ENCODE measurements at regions not wholly inside any gene's neighbourhood (a gene's known extent, or its start where the extent isn't known, plus 50 kb on each side); places are given as distances from the start of the nearest gene placed in this dataset.

GRCh38 chr21:32094804-32095203, 184.0 kb downstream of the MIS18A start:
- H3K27ac ChIP-seq (ENCODE audit: low read length in 2 of 2), result no peak overlapping the region
- WGBS (ENCODE audit: insufficient coverage), result no CpG with 5 or more reads among the region's 2 CpGs
- DNase-seq, result no peak
- no peak overlapping the region for H3K4me3 ChIP-seq (ENCODE audit: control extremely low read depth in 1 of 5, extremely low read depth in 1 of 5, insufficient read depth in 1 of 5, low read depth in 2 of 5, low read length in 4 of 5)
- Mint-ChIP-seq H3K4me1 (no peaks in the 10 kb centered on the region), H3K4me3 (no peak overlapping the region), H3K27me3 (peaks cover 11% of the 10 kb centered on the region), H3K9me3 (ENCODE audit: insufficient read depth) (peaks cover 3% of the 10 kb centered on the region), H3K27ac (no peak overlapping the region)
- H3K4me1 ChIP-seq (ENCODE audit: control insufficient read depth in 2 of 2, insufficient read depth in 2 of 2, low read length in 2 of 2), result no peaks in the 10 kb centered on the region
- peaks cover 0 to 9% (median 0%) of the 10 kb centered on the region in 3 donors for H3K9me3 ChIP-seq (ENCODE audit: control extremely low read depth in 1 of 3, control insufficient read depth in 2 of 3, insufficient read depth in 1 of 3, low read length in 2 of 3)
- H3K4me2 ChIP-seq (replicated peaks; ENCODE audit: low read depth, low read length, poor library complexity, severe bottlenecking), result no peak overlapping the region
- ChIA-PET CTCF (no interaction called here), POLR2A (no interaction called here)
- no peaks in the 10 kb centered on the region for H4K20me1 ChIP-seq (ENCODE audit: control insufficient read depth, insufficient read depth, low read length, poor library complexity, severe bottlenecking)
- no peak overlapping the region for H3K9ac ChIP-seq (ENCODE audit: low read length)
- intact Hi-C loops (cut with micrococcal nuclease), result no loop called here
- ATAC-seq (ENCODE audit: low read depth), result no peak
- no peaks in the 10 kb centered on the region for H3K36me3 ChIP-seq (replicated peaks in 1 of 2; ENCODE audit: control extremely low read depth in 1 of 2, control insufficient read depth in 1 of 2, extremely low read depth in 1 of 2, insufficient read depth in 2 of 2, low read length in 1 of 2)
- H2AFZ ChIP-seq (ENCODE audit: insufficient read depth, low read depth, low read length, poor library complexity, severe bottlenecking), result no peak overlapping the region
- no peaks in the 10 kb centered on the region for H3K79me2 ChIP-seq (ENCODE audit: control insufficient read depth, insufficient read depth, low read length)
- no peak for TF ChIP-seq CTCF (IDR thresholded peaks at IDR 0.05)
- no peak for TF ChIP-seq EZH2 (IDR thresholded peaks at IDR 0.05; ENCODE audit: borderline replicate concordance, insufficient read depth, low read depth, low read length, poor library complexity, severe bottlenecking)
- no peaks in the 10 kb centered on the region for H3K27me3 ChIP-seq (replicated peaks in 1 of 4; ENCODE audit: control extremely low read depth in 1 of 4, control insufficient read depth in 3 of 4, insufficient read depth in 4 of 4, low read length in 3 of 4)

GRCh38 chr21:32093646-32094462, 185.0 kb downstream of the MIS18A start:
- no peak overlapping the region for H3K9ac ChIP-seq (ENCODE audit: low read length)
- H3K9me3 ChIP-seq (ENCODE audit: control extremely low read depth in 1 of 3, control insufficient read depth in 2 of 3, insufficient read depth in 1 of 3, low read length in 2 of 3), result peaks cover 0 to 9% (median 0%) of the 10 kb centered on the region in 3 donors
- Mint-ChIP-seq H3K27me3 (peaks cover 14% of the 10 kb centered on the region), H3K9me3 (ENCODE audit: insufficient read depth) (peaks cover 3% of the 10 kb centered on the region), H3K27ac (no peak overlapping the region), H3K4me1 (no peaks in the 10 kb centered on the region), H3K4me3 (no peak overlapping the region)
- intact Hi-C loops (cut with micrococcal nuclease), result no loop called here
- ChIA-PET CTCF (no interaction called here), POLR2A (no interaction called here)
- no peaks in the 10 kb centered on the region for H3K36me3 ChIP-seq (replicated peaks in 1 of 2; ENCODE audit: control extremely low read depth in 1 of 2, control insufficient read depth in 1 of 2, extremely low read depth in 1 of 2, insufficient read depth in 2 of 2, low read length in 1 of 2)
- no peak overlapping the region for H2AFZ ChIP-seq (ENCODE audit: insufficient read depth, low read depth, low read length, poor library complexity, severe bottlenecking)
- no peak overlapping the region for H3K4me3 ChIP-seq (ENCODE audit: control extremely low read depth in 1 of 5, extremely low read depth in 1 of 5, insufficient read depth in 1 of 5, low read depth in 2 of 5, low read length in 4 of 5)
- H4K20me1 ChIP-seq (ENCODE audit: control insufficient read depth, insufficient read depth, low read length, poor library complexity, severe bottlenecking), result no peaks in the 10 kb centered on the region
- H3K79me2 ChIP-seq (ENCODE audit: control insufficient read depth, insufficient read depth, low read length), result no peaks in the 10 kb centered on the region
- H3K27me3 ChIP-seq (replicated peaks in 1 of 4; ENCODE audit: control extremely low read depth in 1 of 4, control insufficient read depth in 3 of 4, insufficient read depth in 4 of 4, low read length in 3 of 4), result no peaks in the 10 kb centered on the region
- H3K4me2 ChIP-seq (replicated peaks; ENCODE audit: low read depth, low read length, poor library complexity, severe bottlenecking), result no peak overlapping the region
- no peaks in the 10 kb centered on the region for H3K4me1 ChIP-seq (ENCODE audit: control insufficient read depth in 2 of 2, insufficient read depth in 2 of 2, low read length in 2 of 2)
- WGBS (ENCODE audit: insufficient coverage), result 79% methylated on average over 7 of the region's 7 CpGs
- TF ChIP-seq CTCF (IDR thresholded peaks at IDR 0.05) (no peak), EZH2 (IDR thresholded peaks at IDR 0.05; ENCODE audit: borderline replicate concordance, insufficient read depth, low read depth, low read length, poor library complexity, severe bottlenecking) (no peak)
- ATAC-seq (ENCODE audit: low read depth), result no peak
- no peak overlapping the region for H3K27ac ChIP-seq (ENCODE audit: low read length in 2 of 2)
- no peak for DNase-seq
